Fibroblast of skin of right biceps (primary cell): ENCODE measurements at regions not wholly inside any gene's neighbourhood (a gene's known extent, or its start where the extent isn't known, plus 50 kb on each side); places are given as distances from the start of the nearest gene placed in this dataset.
"Not testable (repeated sequence)": the region's sequence is repeated elsewhere in the genome, so short reads cannot be mapped to it uniquely, and the experiment has no call there.

ENCODE experiments used
- DNase-seq: peaks from one replicate; pipeline ENCODE4 v3.0.0-alpha.2; 2013

- no peak for DNase-seq
These were observed 311.7 kb upstream of the HTR2C start for GRCh38 chrX:114272096-114272686.

GRCh38 chrX:114270371-114270770 lies 313.5 kb upstream of the HTR2C start:
- not testable (repeated sequence) for DNase-seq

GRCh38 chrX:114268643-114269042 lies 315.2 kb upstream of the HTR2C start:
- no peak for DNase-seq

- DNase-seq = no peak
These were observed 316.7 kb upstream of the HTR2C start for GRCh38 chrX:114267142-114267541.

GRCh38 chrX:114252186-114252585 lies 331.7 kb upstream of the HTR2C start:
- no peak for DNase-seq

GRCh38 chrX:114251575-114251974 lies 332.3 kb upstream of the HTR2C start:
- no peak for DNase-seq

- DNase-seq = no peak
These were observed 362.4 kb upstream of the HTR2C start for GRCh38 chrX:114221445-114221844.

- DNase-seq = no peak
These were observed 373.0 kb upstream of the HTR2C start for GRCh38 chrX:114210879-114211278.

GRCh38 chrX:114201622-114202021 lies 382.3 kb upstream of the HTR2C start:
- DNase-seq = no peak

GRCh38 chrX:114181195-114181594 lies 402.7 kb upstream of the HTR2C start:
- DNase-seq = no peak

- no peak for DNase-seq
These were observed 405.8 kb upstream of the HTR2C start for GRCh38 chrX:114178126-114178525.

GRCh38 chrX:114167276-114167675 lies 416.6 kb upstream of the HTR2C start:
- not testable (repeated sequence) for DNase-seq

- no peak for DNase-seq
These were observed 417.3 kb upstream of the HTR2C start for GRCh38 chrX:114166601-114167000.

- DNase-seq = no peak
These were observed 418.3 kb upstream of the HTR2C start for GRCh38 chrX:114165537-114165936.

- DNase-seq = no peak
These were observed 421.7 kb upstream of the HTR2C start for GRCh38 chrX:114162068-114162735.

- DNase-seq = no peak
These were observed 431.1 kb upstream of the HTR2C start for GRCh38 chrX:114152801-114153200.

GRCh38 chrX:114152130-114152529 lies 431.8 kb upstream of the HTR2C start:
- peak; percentile 72 for DNase-seq

GRCh38 chrX:114134465-114134864 lies 449.4 kb upstream of the HTR2C start:
- no peak for DNase-seq

GRCh38 chrX:114127411-114128025 lies 456.4 kb upstream of the HTR2C start:
- DNase-seq = no peak

GRCh38 chrX:114127005-114127404 lies 456.9 kb upstream of the HTR2C start:
- no peak for DNase-seq

GRCh38 chrX:114101081-114101480 lies 482.8 kb upstream of the HTR2C start:
- no peak for DNase-seq

GRCh38 chrX:114097866-114098265 lies 486.0 kb upstream of the HTR2C start:
- no peak for DNase-seq

GRCh38 chrX:114097427-114097826 lies 486.5 kb upstream of the HTR2C start:
- no peak for DNase-seq

- DNase-seq = no peak
These were observed 488.1 kb upstream of the HTR2C start for GRCh38 chrX:114095789-114096188.

- DNase-seq = no peak
These were observed 496.3 kb upstream of the HTR2C start for GRCh38 chrX:114087543-114087942.
